GM18909 (cell line): ENCODE measurements at regions not wholly inside any gene's neighbourhood (a gene's known extent, or its start where the extent isn't known, plus 50 kb on each side); places are given as distances from the start of the nearest gene placed in this dataset.

ENCODE experiments used
- ATAC-seq: cut with Tn5 transposase; IDR thresholded peaks from one replicate; pipeline ENCODE4 v1.9.1; 2021; ENCODE audit warnings: mild to moderate bottlenecking; ENCODE audit not compliant: unreplicated experiment, poor library complexity

- peak; percentile 54 for ATAC-seq
These were observed 234.8 kb upstream of the GADL1 start for GRCh38 chr3:31129241-31129640.

DNA sequence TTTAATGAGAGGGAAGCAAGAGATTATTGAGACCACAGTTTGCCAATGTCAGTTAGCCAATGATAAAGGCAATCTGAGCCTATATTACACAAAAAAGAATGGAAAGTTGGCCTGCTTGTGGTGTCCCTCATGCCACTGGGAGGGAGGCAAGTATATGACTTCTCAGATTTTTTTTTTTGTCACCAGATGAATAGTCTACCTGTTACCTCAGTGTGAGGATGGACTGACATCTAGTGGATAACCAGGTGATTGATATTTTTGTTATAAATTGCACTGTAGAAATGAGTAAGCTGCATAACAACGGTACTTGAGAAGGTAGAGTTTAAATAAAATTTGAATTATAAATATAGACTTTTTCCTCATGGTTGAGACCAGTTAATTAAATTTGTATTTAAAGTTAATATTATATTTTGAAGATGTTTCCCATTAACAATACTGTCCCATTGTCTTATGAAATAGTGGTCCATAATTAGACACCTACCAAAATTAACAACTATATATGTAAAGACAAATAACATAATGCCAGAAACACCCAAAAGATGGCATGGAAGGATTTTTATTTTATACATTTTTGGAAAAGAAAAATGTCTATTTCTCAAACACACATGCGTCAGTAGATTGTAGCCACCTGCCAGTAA is 237.8 kb upstream of the GADL1 start:
- peak; percentile 52 for ATAC-seq

GRCh38 chr3:31133541-31133940 is 239.1 kb upstream of the GADL1 start:
- ATAC-seq = peak; percentile 44

DNA sequence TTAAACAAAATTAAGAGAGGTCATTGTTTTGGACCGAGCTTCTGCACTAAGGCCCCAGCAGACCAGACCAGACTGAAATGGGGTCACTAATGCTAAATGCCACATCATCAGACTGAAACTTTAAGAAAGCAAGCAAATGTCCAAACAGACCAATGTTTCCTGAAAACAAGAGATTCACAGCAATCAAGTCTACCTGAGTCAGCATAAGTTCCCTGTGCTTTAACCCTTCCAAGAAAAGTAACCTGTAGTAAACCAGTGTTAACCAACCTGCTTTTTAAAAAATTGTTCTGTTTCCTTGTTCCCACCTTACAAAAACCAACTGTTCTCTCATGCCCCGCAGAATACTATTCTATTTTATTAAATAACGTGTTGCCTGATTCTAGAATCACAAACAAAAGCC is 241.1 kb upstream of the GADL1 start:
- no peak for ATAC-seq

DNA sequence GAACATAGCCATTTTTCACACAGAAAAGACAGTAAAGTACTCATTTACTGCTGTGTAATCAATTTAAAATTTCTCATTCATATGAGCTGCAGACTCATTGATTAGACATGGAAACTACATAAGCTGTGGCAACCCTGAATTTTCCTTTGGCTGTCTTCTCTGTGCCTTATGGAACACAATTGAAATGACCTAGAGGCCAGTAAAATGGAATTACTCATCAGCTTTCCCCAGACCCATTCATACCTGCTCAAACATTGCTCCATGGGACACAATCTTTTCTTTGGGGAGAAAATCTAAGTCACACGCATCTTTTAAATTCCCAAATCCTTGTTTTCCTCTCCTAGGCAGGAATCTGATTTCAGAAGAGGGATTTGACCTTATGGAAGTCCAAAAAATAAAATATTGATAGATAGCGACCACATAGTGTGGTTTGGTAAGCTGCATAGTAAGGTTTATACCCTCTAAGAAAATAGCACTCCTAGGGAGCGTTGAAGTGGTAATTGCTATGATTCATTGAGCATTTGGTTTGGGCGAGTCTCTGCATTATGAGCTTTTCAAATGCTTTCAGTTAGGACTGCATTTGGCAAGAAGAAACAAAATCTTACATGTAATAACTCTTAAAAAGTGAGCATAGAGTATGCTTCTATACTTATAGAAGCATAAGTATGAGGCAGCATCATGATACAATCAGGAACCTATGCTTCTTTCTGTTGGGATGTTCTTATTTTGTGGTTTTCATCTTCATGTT is 243.4 kb upstream of the GADL1 start:
- no peak for ATAC-seq

GRCh38 chr3:31140470-31140869 is 246.0 kb upstream of the GADL1 start:
- no peak for ATAC-seq

DNA sequence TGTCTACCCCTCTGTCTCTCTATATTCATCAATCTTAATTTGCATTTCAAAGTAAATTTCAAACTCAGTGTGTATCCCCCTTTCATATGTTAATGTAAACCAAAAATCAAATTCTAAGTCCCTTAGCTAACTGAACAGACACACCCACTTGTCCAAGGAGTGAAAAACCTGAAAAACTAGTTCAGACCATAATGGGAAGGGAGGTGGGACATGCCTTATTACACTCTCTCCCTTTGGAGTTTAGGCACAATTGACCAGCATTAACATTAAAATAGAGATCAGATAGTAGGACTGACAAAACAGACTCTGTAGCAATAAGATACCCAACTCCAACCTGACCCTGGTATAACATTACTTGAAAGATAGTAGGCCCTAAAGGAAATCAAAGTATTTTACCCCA is 247.7 kb upstream of the GADL1 start:
- no peak for ATAC-seq

DNA sequence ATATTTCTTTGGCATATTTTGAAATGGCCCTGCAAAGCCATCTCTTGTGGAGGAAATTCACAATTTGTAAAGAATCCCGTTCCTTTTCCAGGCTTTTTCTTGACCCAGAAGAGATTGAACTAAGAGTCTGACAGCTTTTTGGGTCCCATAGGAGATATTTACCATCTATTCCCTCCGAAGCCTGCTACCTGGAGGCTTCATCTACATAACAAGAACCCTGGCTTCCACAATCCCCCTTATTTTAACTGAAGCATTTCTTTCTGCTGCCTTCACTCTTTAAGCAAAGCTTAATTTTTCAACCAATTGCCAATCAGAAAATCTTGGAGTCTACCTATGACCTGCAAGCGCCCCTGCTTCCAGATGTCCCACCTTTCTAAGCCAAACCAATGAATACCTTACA is 248.1 kb upstream of the GADL1 start:
- no peak for ATAC-seq

DNA sequence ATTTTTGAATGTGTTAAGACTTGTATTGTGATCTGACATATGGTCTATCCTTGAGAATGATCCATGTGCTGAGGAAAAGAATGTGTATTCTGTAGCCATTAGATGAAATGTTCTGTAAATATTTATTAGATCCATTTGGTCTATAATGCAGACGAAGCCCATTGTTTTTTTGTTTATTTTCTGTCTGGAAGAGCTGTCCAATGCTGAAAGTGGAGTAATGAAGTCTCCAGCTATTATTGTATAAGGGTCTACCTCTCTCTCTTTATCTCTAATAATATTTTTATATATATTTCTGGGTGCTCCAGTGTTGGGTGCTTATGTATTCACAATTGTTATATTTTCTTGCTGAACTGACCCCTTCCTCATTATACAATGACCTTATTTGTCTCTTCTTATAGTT is 250.6 kb upstream of the GADL1 start:
- no peak for ATAC-seq

- no peak for ATAC-seq
These were observed 253.1 kb upstream of the GADL1 start for GRCh38 chr3:31147550-31147949.

DNA sequence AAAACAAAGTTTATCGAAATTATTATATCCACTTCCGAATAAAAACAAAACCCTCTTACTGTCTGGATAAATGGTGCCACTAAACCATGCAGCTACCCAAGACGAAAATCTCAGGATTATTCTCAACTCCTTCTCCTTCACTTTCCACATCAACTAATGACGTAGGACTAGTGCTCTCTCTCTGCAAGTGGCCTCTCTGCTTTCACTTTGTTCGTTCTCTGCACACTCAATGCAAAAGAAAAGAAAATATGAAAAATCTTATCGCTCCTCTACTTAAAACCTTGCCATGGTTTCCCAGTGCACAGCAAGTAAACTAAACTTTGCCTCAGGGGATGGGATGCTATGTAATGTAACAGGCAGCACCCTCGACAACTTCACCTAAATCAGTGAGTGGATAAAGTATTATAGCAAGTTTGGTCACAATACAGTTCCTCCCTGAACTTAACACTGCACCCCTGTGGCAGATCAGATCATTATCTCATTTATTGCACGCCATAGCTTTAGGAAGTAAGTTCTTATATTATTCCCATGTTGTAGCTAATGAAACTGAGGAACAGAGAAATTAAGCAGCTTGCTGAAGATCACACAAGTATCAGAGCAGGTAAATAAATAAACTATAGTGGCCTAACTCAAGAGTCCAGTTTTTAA is 262.7 kb upstream of the GADL1 start:
- peak; percentile 66 for ATAC-seq

DNA sequence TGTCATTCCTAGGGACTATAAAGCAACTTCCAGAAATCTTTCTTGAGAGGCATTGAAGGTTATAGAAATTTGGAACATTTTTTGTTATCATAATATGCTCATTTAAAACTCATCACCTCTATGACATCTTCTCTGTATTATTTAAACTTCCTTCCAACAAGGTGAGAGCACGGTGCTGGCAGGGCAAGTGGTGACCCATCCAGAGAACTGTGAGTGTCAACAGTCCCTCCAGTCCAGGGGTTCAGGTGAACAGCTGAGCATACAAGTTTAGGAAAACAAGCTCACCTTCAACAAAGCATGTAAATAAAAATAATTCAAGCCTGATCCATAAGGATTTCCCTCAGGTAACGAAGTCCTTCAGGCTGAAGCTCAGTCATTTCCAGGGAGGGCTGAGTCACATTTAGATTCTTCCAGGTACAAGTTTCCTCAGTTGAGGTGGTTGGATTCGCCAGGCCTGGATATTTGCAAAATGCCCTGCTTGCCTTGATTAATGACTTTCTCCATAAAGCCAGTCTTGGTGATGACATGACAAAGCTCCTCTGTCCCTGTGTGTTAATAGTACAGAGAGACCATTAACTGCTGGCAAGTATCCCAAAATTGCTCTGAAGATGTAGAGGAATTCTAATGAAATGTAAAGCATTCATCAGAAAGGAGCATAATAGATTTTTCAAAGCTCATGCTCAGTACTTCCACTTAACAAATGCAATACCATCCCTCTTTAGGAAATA is 263.6 kb upstream of the GADL1 start:
- no peak for ATAC-seq

- ATAC-seq = no peak
These were observed 265.0 kb upstream of the GADL1 start for GRCh38 chr3:31159331-31160039.

- no peak for ATAC-seq
These were observed 267.4 kb upstream of the GADL1 start for GRCh38 chr3:31161889-31162288.

GRCh38 chr3:31164381-31164780 is 269.9 kb upstream of the GADL1 start:
- ATAC-seq = no peak

DNA sequence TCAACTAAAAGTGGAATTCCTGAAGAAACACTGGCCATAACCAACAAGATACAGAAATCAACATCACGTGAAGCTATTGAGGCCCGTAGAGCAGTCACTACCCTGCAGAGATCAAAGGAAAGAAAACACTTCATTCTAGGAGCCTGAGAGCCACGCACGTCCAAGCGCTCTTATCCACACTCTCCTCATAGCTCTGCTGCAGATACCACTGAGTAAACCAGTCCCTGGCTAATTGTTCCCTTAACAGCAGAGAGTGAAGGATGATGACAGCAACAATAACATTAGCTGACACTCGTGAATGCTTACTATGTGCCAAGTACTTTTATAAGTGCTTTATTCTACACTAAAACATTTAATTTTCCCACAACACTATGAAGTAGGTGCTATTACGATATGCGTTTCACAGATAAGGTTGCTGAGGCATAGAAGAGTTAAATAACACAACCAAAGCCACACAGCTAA is 271.0 kb upstream of the GADL1 start:
- ATAC-seq = no peak

GRCh38 chr3:31166249-31166885 is 271.9 kb upstream of the GADL1 start:
- no peak for ATAC-seq

DNA sequence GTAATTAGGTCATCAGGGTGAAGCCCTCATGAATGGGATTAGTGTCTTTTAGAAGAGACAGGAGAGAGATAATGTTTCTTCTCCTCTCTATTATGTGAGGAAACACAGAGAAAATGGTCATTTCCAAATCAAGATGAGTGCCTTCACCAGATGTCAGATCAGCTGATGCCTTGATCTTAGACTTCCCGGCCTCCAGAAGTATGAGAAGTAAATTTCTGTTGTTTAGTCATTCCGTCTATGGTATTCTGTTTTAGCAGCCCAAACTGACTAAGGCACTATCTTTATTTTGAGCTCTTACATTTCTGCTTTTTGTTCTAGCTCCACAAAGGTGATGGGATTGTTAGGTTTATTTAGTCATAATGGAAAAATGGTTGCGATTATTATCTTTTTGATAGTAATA is 273.2 kb upstream of the GADL1 start:
- ATAC-seq = no peak

GRCh38 chr3:31170932-31171670 is 276.6 kb upstream of the GADL1 start:
- no peak for ATAC-seq
